SU-DHL-6 (cell line): ENCODE measurements at regions not wholly inside any gene's neighbourhood (a gene's known extent, or its start where the extent isn't known, plus 50 kb on each side); places are given as distances from the start of the nearest gene placed in this dataset.

Experiments
- H2AFZ ChIP-seq: fragments of 200-600 bp; sonication (generic); 2 replicates; pipeline ENCODE4 v1.6.1; 2014; ENCODE audit warnings: low read depth, mild to moderate bottlenecking, moderate library complexity, mixed read lengths, antibody characterized with exemption, low read length; ENCODE audit not compliant: severe bottlenecking
- H3F3A ChIP-seq: fragments of 200-600 bp; shearing (Covaris generic); 2 replicates; pipeline ENCODE4 v1.6.0; 2016; ENCODE audit warnings: antibody characterized with exemption, mild to moderate bottlenecking; ENCODE audit not compliant: insufficient read depth
- H3K27ac ChIP-seq: fragments of 200-600 bp; sonication (generic); 2 replicates; pipeline ENCODE4 v1.5.1; 2016; ENCODE audit warnings: low read depth, mild to moderate bottlenecking, low read length, moderate library complexity, mixed read lengths
- H3K27me3 ChIP-seq: fragments of 200-600 bp; sonication (generic), shearing (Covaris generic); 2 replicates; pipeline ENCODE4 v1.6.0; 2014; ENCODE audit warnings: mild to moderate bottlenecking, low read length
- H3K36me3 ChIP-seq: fragments of 200-600 bp; sonication (generic); 2 replicates; pipeline ENCODE4 v1.6.1; 2014; ENCODE audit warnings: mild to moderate bottlenecking, low read length, mixed read lengths
- H3K4me2 ChIP-seq: fragments of 300-600, 200-600 bp; shearing (Covaris generic), sonication (generic); 2 replicates; pipeline ENCODE4 v1.6.0; 2014; ENCODE audit warnings: low read length, low read depth, mild to moderate bottlenecking; ENCODE audit not compliant: poor library complexity, severe bottlenecking
- H3K4me3 ChIP-seq: fragments of 200-600 bp; sonication (generic); 2 replicates; pipeline ENCODE4 v1.5.1; 2014; ENCODE audit warnings: antibody characterized with exemption, low read length, mild to moderate bottlenecking, mixed read lengths; ENCODE audit not compliant: insufficient read depth, poor library complexity, severe bottlenecking
- H3K79me2 ChIP-seq: fragments of 200-600 bp; sonication (generic); 2 replicates; pipeline ENCODE4 v1.6.1; 2014; ENCODE audit warnings: mild to moderate bottlenecking, low read length, moderate library complexity; ENCODE audit not compliant: insufficient read depth
- H3K9ac ChIP-seq: fragments of 200-600 bp; sonication (generic); 2 replicates; pipeline ENCODE4 v1.7.0; 2014; ENCODE audit warnings: mild to moderate bottlenecking, low read length
- H3K9me2 ChIP-seq: fragments of 200-600 bp; sonication (generic); replicated peaks from 2 replicates; pipeline ENCODE4 v1.6.1; 2014; ENCODE audit warnings: low read length; ENCODE audit not compliant: insufficient read depth
- H3K9me3 ChIP-seq: fragments of 200-600 bp; sonication (generic); 2 replicates; pipeline ENCODE4 v1.6.1; 2014; ENCODE audit warnings: low read length, mixed read lengths; ENCODE audit not compliant: insufficient read depth
- H4K20me1 ChIP-seq: fragments of 200-600 bp; sonication (generic); 2 replicates; pipeline ENCODE4 v1.6.1; 2014; ENCODE audit warnings: low read depth, mild to moderate bottlenecking, antibody characterized with exemption, low read length, moderate library complexity, mixed read lengths
- EZH2phosphoT487 ChIP-seq: fragments of 200-600 bp; sonication (generic), shearing (Covaris generic); conservative IDR thresholded peaks from 2 replicates; pipeline ENCODE4 v1.6.1; 2018; ENCODE audit warnings: mild to moderate bottlenecking, antibody characterized with exemption, low read length, moderate library complexity, mixed read lengths
- TF ChIP-seq, protein P1 (sequence below): fragments of 200-600 bp; sonication (generic); IDR thresholded peaks from one replicate; pipeline ENCODE4 v1.5.1; 2017; ENCODE audit warnings: antibody characterized with exemption, mild to moderate bottlenecking, low read length, moderate library complexity; ENCODE audit not compliant: insufficient read depth, poor library complexity, severe bottlenecking

DNA sequence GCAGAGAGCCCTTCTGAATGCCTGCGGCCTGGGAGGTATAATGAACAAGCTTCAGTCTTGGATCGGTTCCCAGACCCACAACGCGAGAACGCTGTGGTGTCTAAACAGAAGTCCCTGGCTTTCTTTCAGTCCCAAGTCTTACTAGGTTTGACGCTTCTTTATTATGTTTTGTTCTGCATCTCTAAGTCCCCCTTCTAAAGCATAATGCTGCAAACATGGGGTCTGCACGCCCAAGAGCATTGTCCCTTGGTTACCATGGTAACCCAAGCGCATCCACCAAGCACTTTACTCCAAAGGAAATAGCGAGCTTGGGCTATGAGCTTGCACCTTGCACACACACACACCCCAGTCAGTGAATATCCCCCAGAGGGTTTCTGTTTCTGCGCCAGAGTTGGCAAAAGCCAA is 193.7 kb downstream of the INO80D start:
- Histone ChIP-seq H3K9ac (no peak overlapping the region), H3F3A (no peaks in the 10 kb centered on the region), H4K20me1 (no peaks in the 10 kb centered on the region), H3K27ac (no peak overlapping the region), H3K9me3 (no peaks in the 10 kb centered on the region), H3K27me3 (no peaks in the 10 kb centered on the region), H3K36me3 (no peaks in the 10 kb centered on the region), H3K4me3 (no peak overlapping the region), H3K9me2 (no peaks in the 10 kb centered on the region), H3K4me2 (no peak overlapping the region), H2AFZ (no peak overlapping the region), H3K79me2 (no peaks in the 10 kb centered on the region)
- TF ChIP-seq, protein P1, sequence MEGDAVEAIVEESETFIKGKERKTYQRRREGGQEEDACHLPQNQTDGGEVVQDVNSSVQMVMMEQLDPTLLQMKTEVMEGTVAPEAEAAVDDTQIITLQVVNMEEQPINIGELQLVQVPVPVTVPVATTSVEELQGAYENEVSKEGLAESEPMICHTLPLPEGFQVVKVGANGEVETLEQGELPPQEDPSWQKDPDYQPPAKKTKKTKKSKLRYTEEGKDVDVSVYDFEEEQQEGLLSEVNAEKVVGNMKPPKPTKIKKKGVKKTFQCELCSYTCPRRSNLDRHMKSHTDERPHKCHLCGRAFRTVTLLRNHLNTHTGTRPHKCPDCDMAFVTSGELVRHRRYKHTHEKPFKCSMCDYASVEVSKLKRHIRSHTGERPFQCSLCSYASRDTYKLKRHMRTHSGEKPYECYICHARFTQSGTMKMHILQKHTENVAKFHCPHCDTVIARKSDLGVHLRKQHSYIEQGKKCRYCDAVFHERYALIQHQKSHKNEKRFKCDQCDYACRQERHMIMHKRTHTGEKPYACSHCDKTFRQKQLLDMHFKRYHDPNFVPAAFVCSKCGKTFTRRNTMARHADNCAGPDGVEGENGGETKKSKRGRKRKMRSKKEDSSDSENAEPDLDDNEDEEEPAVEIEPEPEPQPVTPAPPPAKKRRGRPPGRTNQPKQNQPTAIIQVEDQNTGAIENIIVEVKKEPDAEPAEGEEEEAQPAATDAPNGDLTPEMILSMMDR, result no peak
- no peak for TF ChIP-seq EZH2phosphoT487

DNA sequence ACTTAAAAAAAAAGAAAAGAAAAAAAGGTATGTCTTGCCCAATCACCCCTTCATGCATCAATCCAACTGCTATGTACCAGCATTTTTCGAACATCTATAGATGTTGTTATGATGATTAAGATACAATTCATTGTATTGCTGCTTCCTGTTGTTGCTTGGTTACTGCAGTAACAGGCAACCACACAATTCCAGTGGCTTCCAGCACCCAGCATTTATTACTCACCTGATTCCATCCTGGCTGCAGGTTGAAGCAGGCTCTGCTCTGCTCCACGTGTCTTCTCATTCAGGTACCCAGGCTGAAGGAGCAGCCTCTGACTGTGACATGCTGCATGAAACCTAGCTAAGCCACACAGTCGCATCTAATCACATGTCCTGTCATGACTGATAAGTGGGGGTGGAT is 196.9 kb downstream of the INO80D start:
- Histone ChIP-seq H3K9ac (no peak overlapping the region), H3K4me3 (no peak overlapping the region), H3K4me2 (no peak overlapping the region), H4K20me1 (no peaks in the 10 kb centered on the region), H3K36me3 (no peaks in the 10 kb centered on the region), H3K79me2 (no peaks in the 10 kb centered on the region), H3K9me2 (no peaks in the 10 kb centered on the region), H2AFZ (no peak overlapping the region), H3K27me3 (no peaks in the 10 kb centered on the region), H3K9me3 (no peaks in the 10 kb centered on the region), H3K27ac (no peak overlapping the region), H3F3A (no peaks in the 10 kb centered on the region)
- no peak for TF ChIP-seq EZH2phosphoT487
- TF ChIP-seq, protein P1, result no peak

DNA sequence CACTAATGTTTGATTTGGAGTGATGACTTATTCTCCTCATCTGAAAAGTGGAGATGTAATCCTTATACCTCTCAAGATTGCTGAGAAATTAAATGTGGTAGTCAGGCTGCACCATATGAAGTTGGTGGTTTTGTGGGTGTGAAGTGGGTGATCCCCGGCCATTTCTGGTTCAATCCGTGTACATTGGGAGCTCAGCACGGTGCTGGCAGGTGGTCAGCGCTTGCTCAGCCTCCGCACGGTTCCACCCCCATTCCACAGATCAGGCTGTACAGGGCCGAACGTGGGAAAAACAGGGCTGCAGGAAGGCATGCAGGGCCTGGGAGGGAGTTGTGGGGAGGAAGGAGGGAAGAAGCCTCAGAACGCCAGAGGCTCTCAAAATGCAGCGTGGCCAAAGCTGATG is 198.3 kb downstream of the INO80D start:
- Histone ChIP-seq H3K9ac (no peak overlapping the region), H3F3A (no peaks in the 10 kb centered on the region), H3K27ac (no peak overlapping the region), H3K36me3 (no peaks in the 10 kb centered on the region), H3K9me3 (no peaks in the 10 kb centered on the region), H3K79me2 (no peaks in the 10 kb centered on the region), H3K27me3 (no peaks in the 10 kb centered on the region), H2AFZ (no peak overlapping the region), H3K4me2 (no peak overlapping the region), H4K20me1 (no peaks in the 10 kb centered on the region), H3K4me3 (no peak overlapping the region), H3K9me2 (no peaks in the 10 kb centered on the region)
- TF ChIP-seq, protein P1, result no peak
- no peak for TF ChIP-seq EZH2phosphoT487
